C4-2B (cell line): ENCODE measurements at regions not wholly inside any gene's neighbourhood (a gene's known extent, or its start where the extent isn't known, plus 50 kb on each side); places are given as distances from the start of the nearest gene placed in this dataset.

Experiments
- H3K27ac ChIP-seq: fragments of 450-650 bp; 2 replicates; pipeline ENCODE4 v1.5.1; 2017
- ZFX ChIP-seq: fragments of 450-650 bp; IDR thresholded peaks from 2 replicates; pipeline ENCODE4 v1.6.1; 2017
- TF ChIP-seq, protein P1 (sequence below): fragments of 450-650 bp; conservative IDR thresholded peaks from 2 replicates; pipeline ENCODE4 v1.5.1; 2017; ENCODE audit warnings: mild to moderate bottlenecking

DNA sequence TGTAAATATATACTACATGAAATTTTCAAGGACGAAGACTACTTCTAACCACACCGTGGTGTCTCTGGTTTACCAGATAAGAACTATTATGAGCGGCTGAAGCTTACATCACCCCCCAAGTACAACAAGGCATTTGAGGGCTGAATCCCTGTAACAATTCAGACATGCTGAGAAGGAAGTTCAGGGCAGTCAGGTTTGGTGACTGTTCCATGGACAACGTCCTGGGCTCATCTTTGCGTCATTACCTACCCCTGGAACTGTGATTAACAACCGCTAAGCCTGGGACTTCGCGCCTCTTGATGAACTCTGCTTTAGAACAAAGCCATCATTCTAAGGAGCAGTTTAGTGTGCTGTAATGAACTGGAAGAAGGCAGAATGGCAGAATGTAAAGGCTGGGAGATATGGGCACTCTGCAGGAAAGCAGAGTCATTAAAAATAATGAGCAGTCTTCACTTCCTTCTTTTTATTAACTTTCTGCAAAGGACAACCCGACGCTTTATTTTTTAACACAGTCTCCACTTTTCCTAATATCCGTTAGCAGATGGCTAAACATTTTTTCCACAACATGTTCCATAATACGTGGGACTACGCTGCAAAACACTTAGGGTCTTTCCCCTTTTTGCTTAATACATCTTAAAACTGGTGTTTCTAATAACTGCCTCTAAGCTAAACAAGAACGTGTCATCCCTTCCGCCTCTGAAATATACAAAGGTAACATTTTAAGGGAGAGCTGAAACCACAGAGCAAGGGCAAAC is 263.2 kb downstream of the ADAMTS20 start:
- no peak overlapping the region for H3K27ac ChIP-seq
- TF ChIP-seq, protein P1, sequence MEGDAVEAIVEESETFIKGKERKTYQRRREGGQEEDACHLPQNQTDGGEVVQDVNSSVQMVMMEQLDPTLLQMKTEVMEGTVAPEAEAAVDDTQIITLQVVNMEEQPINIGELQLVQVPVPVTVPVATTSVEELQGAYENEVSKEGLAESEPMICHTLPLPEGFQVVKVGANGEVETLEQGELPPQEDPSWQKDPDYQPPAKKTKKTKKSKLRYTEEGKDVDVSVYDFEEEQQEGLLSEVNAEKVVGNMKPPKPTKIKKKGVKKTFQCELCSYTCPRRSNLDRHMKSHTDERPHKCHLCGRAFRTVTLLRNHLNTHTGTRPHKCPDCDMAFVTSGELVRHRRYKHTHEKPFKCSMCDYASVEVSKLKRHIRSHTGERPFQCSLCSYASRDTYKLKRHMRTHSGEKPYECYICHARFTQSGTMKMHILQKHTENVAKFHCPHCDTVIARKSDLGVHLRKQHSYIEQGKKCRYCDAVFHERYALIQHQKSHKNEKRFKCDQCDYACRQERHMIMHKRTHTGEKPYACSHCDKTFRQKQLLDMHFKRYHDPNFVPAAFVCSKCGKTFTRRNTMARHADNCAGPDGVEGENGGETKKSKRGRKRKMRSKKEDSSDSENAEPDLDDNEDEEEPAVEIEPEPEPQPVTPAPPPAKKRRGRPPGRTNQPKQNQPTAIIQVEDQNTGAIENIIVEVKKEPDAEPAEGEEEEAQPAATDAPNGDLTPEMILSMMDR, result no peak
- TF ChIP-seq ZFX, result no peak

GRCh38 chr12:43287706-43288383 is 264.2 kb downstream of the ADAMTS20 start:
- TF ChIP-seq, protein P1, result no peak
- TF ChIP-seq ZFX, result no peak
- no peak overlapping the region for H3K27ac ChIP-seq

DNA sequence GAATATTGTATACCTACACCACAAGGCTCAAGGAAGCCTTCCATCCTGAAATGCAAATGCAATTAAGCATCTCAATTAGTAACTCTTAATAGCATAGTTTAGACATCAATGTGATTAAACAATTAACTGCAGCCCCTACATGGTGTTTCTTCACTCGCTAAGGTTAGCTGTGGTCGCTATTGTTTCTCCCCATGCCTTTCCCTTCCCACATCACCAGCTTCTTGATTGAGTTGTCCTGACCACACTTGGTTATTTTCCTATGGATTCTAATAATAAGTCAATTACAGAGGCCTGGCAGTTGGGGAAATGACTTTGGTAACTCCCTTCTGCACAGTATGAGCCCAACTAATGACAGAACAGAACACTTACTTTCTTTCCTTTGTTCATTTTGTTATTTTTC is 265.0 kb downstream of the ADAMTS20 start:
- TF ChIP-seq, protein P1, result no peak
- TF ChIP-seq ZFX, result no peak
- no peak overlapping the region for H3K27ac ChIP-seq

DNA sequence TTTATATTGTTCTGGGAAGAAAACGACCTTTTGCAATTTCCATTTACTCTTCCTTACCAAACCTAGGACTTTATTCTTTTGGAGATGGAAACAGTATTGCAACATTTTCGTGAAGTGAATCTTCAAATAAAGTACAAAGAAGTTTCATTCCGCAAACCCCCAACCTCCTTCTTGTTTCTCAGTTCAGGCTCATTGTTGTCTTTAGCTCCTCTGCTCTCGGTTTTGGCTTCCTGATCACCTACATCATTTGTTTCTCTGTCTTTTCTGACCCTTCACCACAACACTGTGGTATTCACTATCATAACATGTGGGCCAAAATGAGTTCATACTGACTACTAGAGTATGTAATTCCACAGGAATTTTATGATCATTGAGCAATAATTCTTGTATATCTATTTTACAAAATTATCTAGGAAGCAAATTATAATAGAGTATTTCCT is 266.8 kb downstream of the ADAMTS20 start:
- no peak overlapping the region for H3K27ac ChIP-seq
- TF ChIP-seq ZFX, result no peak
- TF ChIP-seq, protein P1, result no peak

DNA sequence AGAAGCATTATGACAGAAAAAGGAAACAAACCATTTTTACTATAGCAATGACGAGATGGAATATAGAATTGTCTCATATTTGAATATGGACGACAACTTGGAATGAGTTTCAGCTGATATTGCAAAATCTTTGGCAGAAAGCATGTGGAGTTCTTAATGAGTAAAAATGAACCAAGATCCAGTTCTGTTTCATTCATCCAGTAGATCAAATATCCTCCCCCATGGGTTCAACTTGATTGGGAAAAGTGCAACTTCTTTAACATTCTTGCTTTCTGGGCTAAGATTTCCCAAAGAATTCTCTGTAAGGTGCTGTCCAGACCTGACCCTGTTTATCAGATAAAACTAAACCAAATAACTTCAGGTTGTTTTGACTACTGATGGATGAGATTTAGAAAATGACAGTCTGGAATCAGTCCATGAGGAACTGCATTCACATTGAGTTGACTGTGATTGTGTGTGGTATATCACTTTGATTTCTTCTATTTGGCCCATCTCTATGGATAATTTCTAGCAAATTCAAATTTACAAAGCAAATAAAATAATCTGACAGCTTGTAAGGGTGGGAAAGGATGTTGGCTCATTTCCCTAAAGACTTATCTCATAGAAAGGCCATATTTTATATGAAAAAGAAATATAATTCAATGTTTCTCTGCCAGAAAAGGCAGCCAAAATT is 267.4 kb downstream of the ADAMTS20 start:
- TF ChIP-seq, protein P1, result no peak
- no peak for TF ChIP-seq ZFX

DNA sequence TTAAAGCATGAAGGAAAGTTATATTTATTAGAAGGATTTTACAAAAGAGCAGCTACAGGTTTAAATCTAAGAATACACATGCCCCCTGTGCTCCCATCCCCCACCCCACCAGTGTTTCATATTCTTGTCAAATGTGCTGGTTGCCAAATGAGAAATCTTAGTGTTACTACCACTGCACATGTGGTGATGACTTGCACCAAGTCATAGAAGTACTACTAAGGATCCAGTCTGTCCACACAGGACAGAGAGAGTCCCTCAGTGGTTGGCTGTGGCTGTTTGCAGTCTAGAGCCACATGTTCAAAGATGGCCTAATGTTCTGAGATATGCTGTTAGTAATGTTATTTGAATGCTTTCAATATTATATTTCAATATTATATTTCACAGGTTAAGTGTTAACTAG is 268.8 kb downstream of the ADAMTS20 start:
- TF ChIP-seq, protein P1, result no peak
- TF ChIP-seq ZFX, result no peak
- H3K27ac ChIP-seq, result no peak overlapping the region

More for the DNA sequence above, 267.4 kb downstream of the ADAMTS20 start:
- no peak overlapping the region for H3K27ac ChIP-seq

DNA sequence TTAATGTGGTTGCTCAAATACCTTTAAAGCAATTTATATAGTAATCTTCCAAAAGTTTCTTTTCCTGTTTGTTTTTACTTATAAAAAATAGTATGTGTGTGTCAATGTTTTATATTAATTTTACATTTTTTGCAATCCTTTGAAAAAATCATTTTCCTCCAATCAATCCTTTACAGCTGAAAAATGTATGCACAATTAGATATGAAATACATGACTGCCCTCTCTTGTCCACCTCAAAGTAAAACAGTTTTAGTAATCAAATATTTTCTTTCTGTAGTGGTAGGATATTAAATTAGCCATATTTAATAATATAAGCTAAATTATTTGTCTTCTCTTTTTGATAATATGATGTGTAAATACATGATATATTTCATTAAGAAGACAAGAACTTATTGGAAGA is 269.9 kb downstream of the ADAMTS20 start:
- TF ChIP-seq, protein P1, result peak; percentile 49
- TF ChIP-seq ZFX, result no peak
- H3K27ac ChIP-seq, result no peak overlapping the region
